ENCODE measurements at regions not wholly inside any gene's neighbourhood (a gene's known extent, or its start where the extent isn't known, plus 50 kb on each side); places are given as distances from the start of the nearest gene placed in this dataset.

GRCh38 chr16:65749506-65749905, 617.0 kb upstream of the CDH5 start:
- H4K20me1 ChIP-seq (ENCODE audit: control insufficient read depth, insufficient read depth, low read depth, low read length), result no peaks in the 10 kb centered on the region

GRCh38 chr16:65746941-65747340, 619.5 kb upstream of the CDH5 start:
- Histone ChIP-seq H3K79me2 (ENCODE audit: control insufficient read depth, low read length) (no peaks in the 10 kb centered on the region), H3K36me3 (ENCODE audit: control insufficient read depth, low read length) (no peaks in the 10 kb centered on the region)
- TF ChIP-seq EZH2phosphoT487 (IDR thresholded peaks at IDR 0.05; ENCODE audit: borderline replicate concordance, low read length) (no peak), CTCF (IDR thresholded peaks at IDR 0.05; ENCODE audit: low read depth, low read length, poor library complexity, severe bottlenecking) (no peak)

More at GRCh38 chr16:65749506-65749905, 617.0 kb upstream of the CDH5 start:
- H3K9me3 ChIP-seq (ENCODE audit: control insufficient read depth, insufficient read depth, low read length), result no peaks in the 10 kb centered on the region
- no peak overlapping the region for H3K4me3 ChIP-seq (ENCODE audit: low read length)
- no peaks in the 10 kb centered on the region for H3K36me3 ChIP-seq (ENCODE audit: control insufficient read depth, low read length)
- no peaks in the 10 kb centered on the region for H3K27me3 ChIP-seq (ENCODE audit: control insufficient read depth, low read length)
- no peak overlapping the region for H3K4me2 ChIP-seq (ENCODE audit: low read length)
- TF ChIP-seq EZH2phosphoT487 (IDR thresholded peaks at IDR 0.05; ENCODE audit: borderline replicate concordance, low read length), result no peak
- TF ChIP-seq CTCF (IDR thresholded peaks at IDR 0.05; ENCODE audit: low read depth, low read length, poor library complexity, severe bottlenecking), result no peak
- no peaks in the 10 kb centered on the region for H3K4me1 ChIP-seq (ENCODE audit: control insufficient read depth, low read length)
- H3K27ac ChIP-seq (ENCODE audit: low read depth, low read length), result no peak overlapping the region
- no peaks in the 10 kb centered on the region for H3K79me2 ChIP-seq (ENCODE audit: control insufficient read depth, low read length)
- H3F3A ChIP-seq (ENCODE audit: control insufficient read depth, insufficient read depth), result no peaks in the 10 kb centered on the region
- H3K9me2 ChIP-seq (replicated peaks; ENCODE audit: control insufficient read depth, low read length), result no peaks in the 10 kb centered on the region

GRCh38 chr16:65745201-65745708, 621.2 kb upstream of the CDH5 start:
- H3K4me1 ChIP-seq (ENCODE audit: control insufficient read depth, low read length), result no peaks in the 10 kb centered on the region
- H3K9me2 ChIP-seq (replicated peaks; ENCODE audit: control insufficient read depth, low read length), result no peaks in the 10 kb centered on the region
- H3K27me3 ChIP-seq (ENCODE audit: control insufficient read depth, low read length), result no peaks in the 10 kb centered on the region
- H3K4me2 ChIP-seq (ENCODE audit: low read length), result no peak overlapping the region
- no peak for TF ChIP-seq EZH2phosphoT487 (IDR thresholded peaks at IDR 0.05; ENCODE audit: borderline replicate concordance, low read length)
- TF ChIP-seq CTCF (IDR thresholded peaks at IDR 0.05; ENCODE audit: low read depth, low read length, poor library complexity, severe bottlenecking), result no peak
- H3K36me3 ChIP-seq (ENCODE audit: control insufficient read depth, low read length), result no peaks in the 10 kb centered on the region
- no peak overlapping the region for H3K4me3 ChIP-seq (ENCODE audit: low read length)
- H3F3A ChIP-seq (ENCODE audit: control insufficient read depth, insufficient read depth), result no peaks in the 10 kb centered on the region
- no peaks in the 10 kb centered on the region for H4K20me1 ChIP-seq (ENCODE audit: control insufficient read depth, insufficient read depth, low read depth, low read length)
- H3K79me2 ChIP-seq (ENCODE audit: control insufficient read depth, low read length), result no peaks in the 10 kb centered on the region
- H3K27ac ChIP-seq (ENCODE audit: low read depth, low read length), result no peak overlapping the region
- no peaks in the 10 kb centered on the region for H3K9me3 ChIP-seq (ENCODE audit: control insufficient read depth, insufficient read depth, low read length)

More at GRCh38 chr16:65746941-65747340, 619.5 kb upstream of the CDH5 start:
- Histone ChIP-seq H3K27ac (ENCODE audit: low read depth, low read length) (no peak overlapping the region), H3K4me2 (ENCODE audit: low read length) (no peak overlapping the region), H3K9me3 (ENCODE audit: control insufficient read depth, insufficient read depth, low read length) (no peaks in the 10 kb centered on the region), H3K4me1 (ENCODE audit: control insufficient read depth, low read length) (no peaks in the 10 kb centered on the region), H4K20me1 (ENCODE audit: control insufficient read depth, insufficient read depth, low read depth, low read length) (no peaks in the 10 kb centered on the region), H3K27me3 (ENCODE audit: control insufficient read depth, low read length) (no peaks in the 10 kb centered on the region), H3K4me3 (ENCODE audit: low read length) (no peak overlapping the region), H3F3A (ENCODE audit: control insufficient read depth, insufficient read depth) (no peaks in the 10 kb centered on the region), H3K9me2 (replicated peaks; ENCODE audit: control insufficient read depth, low read length) (no peaks in the 10 kb centered on the region)

Measured in DOHH2 (cell line).